Body of pancreas (tissue), 4 donors: ENCODE measurements at regions not wholly inside any gene's neighbourhood (a gene's known extent, or its start where the extent isn't known, plus 50 kb on each side); places are given as distances from the start of the nearest gene placed in this dataset.

Source experiments
- CTCF ChIP-seq, 7 experiments: fragments of 450-650 bp in 4 of 7; fragments of 200-600 bp in 3 of 7; sonication (generic) in 3 of 7; IDR thresholded peaks; one replicate each; pipeline ENCODE4 v1.5.1; 2016 to 2019; ENCODE audit warnings: antibody characterized with exemption in 7 of 7
- POLR2A ChIP-seq, 3 donors: fragments of 450-650 bp; IDR thresholded peaks; one replicate each; pipeline ENCODE4 v1.6.1; 2016; ENCODE audit warnings: antibody characterized with exemption in 3 of 3, mild to moderate bottlenecking in 2 of 3

DNA sequence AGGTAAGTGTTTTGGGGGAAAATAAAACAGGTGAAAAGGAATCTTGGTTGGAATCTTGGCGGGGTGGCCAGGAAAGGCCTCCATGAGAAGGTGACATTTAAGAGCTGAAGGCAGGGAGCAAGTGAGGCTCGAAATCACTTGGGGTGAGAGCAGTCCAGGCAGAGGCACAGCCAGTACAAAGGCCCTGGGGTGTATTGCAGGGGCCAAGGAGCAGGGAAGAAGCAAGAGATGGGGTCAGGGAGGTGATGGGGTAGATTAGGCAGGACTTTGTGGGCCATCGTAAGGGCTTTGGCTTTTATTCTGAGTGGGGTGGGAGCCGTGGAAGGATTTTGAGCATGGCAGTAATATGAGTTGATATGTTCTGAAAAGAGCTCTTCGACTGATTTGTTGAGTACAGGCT, 551.1 kb downstream of the MN1 start:
- TF ChIP-seq CTCF (IDR thresholded peaks at IDR 0.05) (no peak), POLR2A (IDR thresholded peaks at IDR 0.05) (no peak)
